Transverse colon (tissue), 4 donors: ENCODE measurements at regions not wholly inside any gene's neighbourhood (a gene's known extent, or its start where the extent isn't known, plus 50 kb on each side); places are given as distances from the start of the nearest gene placed in this dataset.

Experiments
- DNase-seq: peaks from one replicate; pipeline ENCODE4 v3.0.0-alpha.2; 2019
- H3K27ac ChIP-seq, 4 donors: fragments of 200-600 bp; sonication (generic); 2 replicates each; pipeline ENCODE4 v1.5.1; 2016 to 2018; ENCODE audit warnings: inconsistent platforms in 4 of 4
- H3K27me3 ChIP-seq: fragments of 200-600 bp; sonication (generic); 2 replicates; pipeline ENCODE4 v1.5.1; 2017; ENCODE audit warnings: inconsistent platforms
- H3K36me3 ChIP-seq, 4 donors: fragments of 200-600 bp; sonication (generic); 2 replicates each; pipeline ENCODE4 v1.5.1; 2017 to 2019; ENCODE audit warnings: inconsistent platforms in 4 of 4
- H3K4me1 ChIP-seq, 4 donors: fragments of 200-600 bp; sonication (generic); 2 replicates each; pipeline ENCODE4 v1.5.1; 2017 to 2020; ENCODE audit warnings: inconsistent platforms in 4 of 4
- H3K4me3 ChIP-seq, 4 donors: fragments of 200-600 bp; sonication (generic); 1 replicate in 1 of 4; 2 replicates in 3 of 4; pipeline versions ENCODE4 v1.5.1 to v1.6.1; 2017 to 2019; ENCODE audit warnings: inconsistent platforms in 4 of 4
- H3K9me3 ChIP-seq, 2 donors: fragments of 200-600 bp; sonication (generic); 2 replicates each; pipeline ENCODE4 v1.5.1; 2017 to 2019; ENCODE audit warnings: inconsistent platforms in 2 of 2
- CTCF ChIP-seq, 5 experiments: fragments of 200-600 bp in 3 of 5; fragments of 450-650 bp in 2 of 5; sonication (generic) in 3 of 5; IDR thresholded peaks; 1 replicate in 2 of 5; 2 replicates in 3 of 5; pipeline ENCODE4 v1.5.1; 2016 to 2017; ENCODE audit warnings: antibody characterized with exemption in 5 of 5, inconsistent platforms in 3 of 5, mild to moderate bottlenecking in 2 of 5, moderate library complexity in 1 of 5
- EP300 ChIP-seq: sonication (generic); formaldehyde crosslinking; IDR thresholded peaks from one replicate; pipeline ENCODE4 v1.6.1; 2017; ENCODE audit warnings: antibody characterized with exemption, low read depth
- POLR2A ChIP-seq: fragments of 450-650 bp; IDR thresholded peaks from one replicate; pipeline ENCODE4 v1.6.1; 2016; ENCODE audit warnings: antibody characterized with exemption, mild to moderate bottlenecking, moderate library complexity
- POLR2AphosphoS5 ChIP-seq, 3 donors: sonication (generic); formaldehyde crosslinking; IDR thresholded peaks; one replicate each; pipeline ENCODE4 v1.6.1; 2016; ENCODE audit warnings: antibody characterized with exemption in 3 of 3
- WGBS, 2 donors: methylation state at CpG; one replicate each; pipeline ENCODE4 v1.1.5; 2018; ENCODE audit warnings: low coverage in 1 of 2; 5-methylcytosine and 5-hydroxymethylcytosine counted together
- in situ Hi-C, 4 donors: fragments of 200-750 bp; cut with MboI; loops; one replicate each; pipeline versions ENCODE4 v1.15.0 to v1.15.1; 2017; ENCODE audit warnings: low sequenced_read_pairs in 3 of 4, low pct_ligation_motif_present in 1 of 4, low pct_unique_long_range_greater_than_20kb in 1 of 4
- intact Hi-C: fragments of 100-400 bp; cut with DNase I; formaldehyde crosslinking; loops from one replicate; pipeline ENCODE4 v1.15.1; 2023; ENCODE audit warnings: low total_unique reads

- Histone ChIP-seq H3K27me3 (no peaks in the 10 kb centered on the region), H3K9me3 (no peaks in the 10 kb centered on the region), H3K4me1 (no peaks in the 10 kb centered on the region), H3K36me3 (no peaks in the 10 kb centered on the region), H3K4me3 (no peak overlapping the region), H3K27ac (no peak overlapping the region)
- intact Hi-C loops (no loop called here), in situ Hi-C loops (loop anchor here in 1 of 4 donors (10.0 kb wide), 1 partner anchor 48 kb away; no protein-coding TSS in a partner anchor)
- TF ChIP-seq POLR2AphosphoS5 (IDR thresholded peaks at IDR 0.05) (no peak), CTCF (IDR thresholded peaks at IDR 0.05) (no peak), EP300 (no peak), POLR2A (no peak)
- no peak for DNase-seq
- WGBS, 2 donors: 70 to 80% methylated on average over 5 to 6 of the region's 6 CpGs
Observed at GRCh38 chr5:14956423-14957046, 85.0 kb upstream of the ANKH start.

- TF ChIP-seq POLR2A (no peak), POLR2AphosphoS5 (IDR thresholded peaks at IDR 0.05) (no peak)
- no peak overlapping the region for H3K27ac ChIP-seq
- H3K4me3 ChIP-seq: no peak overlapping the region
- WGBS, 2 donors: 81% methylated on average over 9 of the region's 9 CpGs; no CpG with 5 or more reads in 1 of the 2 donors
- no peaks in the 10 kb centered on the region for H3K36me3 ChIP-seq
- intact Hi-C loops: no loop called here
- DNase-seq: no peak
- no peaks in the 10 kb centered on the region for H3K27me3 ChIP-seq
- H3K9me3 ChIP-seq: no peaks in the 10 kb centered on the region
- no peaks in the 10 kb centered on the region for H3K4me1 ChIP-seq
- in situ Hi-C loops: loop anchor here in 1 of 4 donors (10.0 kb wide), 1 partner anchor 50 kb away; no protein-coding TSS in a partner anchor
Observed at GRCh38 chr5:14954616-14955343, 83.2 kb upstream of the ANKH start.

GRCh38 chr5:14954216-14954615, 82.6 kb upstream of the ANKH start:
- in situ Hi-C loops: loop anchor here in 1 of 4 donors (10.0 kb wide), 1 partner anchor 51 kb away; no protein-coding TSS in a partner anchor
- intact Hi-C loops: no loop called here
- 88 to 90% methylated on average over 1 of the region's 1 CpG for WGBS, 2 donors
- H3K4me1 ChIP-seq: no peaks in the 10 kb centered on the region
- no peak overlapping the region for H3K27ac ChIP-seq
- H3K36me3 ChIP-seq: no peaks in the 10 kb centered on the region
- DNase-seq: no peak
- H3K4me3 ChIP-seq: no peak overlapping the region
- no peaks in the 10 kb centered on the region for H3K9me3 ChIP-seq
- no peaks in the 10 kb centered on the region for H3K27me3 ChIP-seq
- TF ChIP-seq EP300 (no peak), POLR2A (no peak), CTCF (IDR thresholded peaks at IDR 0.05) (no peak), POLR2AphosphoS5 (IDR thresholded peaks at IDR 0.05) (no peak)

GRCh38 chr5:14953075-14953607, 81.6 kb upstream of the ANKH start:
- TF ChIP-seq POLR2AphosphoS5 (IDR thresholded peaks at IDR 0.05) (no peak), POLR2A (no peak), EP300 (no peak), CTCF (IDR thresholded peaks at IDR 0.05) (no peak)
- Histone ChIP-seq H3K9me3 (no peaks in the 10 kb centered on the region), H3K4me1 (no peaks in the 10 kb centered on the region), H3K27ac (no peak overlapping the region), H3K27me3 (no peaks in the 10 kb centered on the region), H3K36me3 (no peaks in the 10 kb centered on the region), H3K4me3 (no peak overlapping the region)
- 79 to 83% methylated on average over 3 to 8 of the region's 8 CpGs for WGBS, 2 donors
- in situ Hi-C loops (loop anchor here in 1 of 4 donors (10.0 kb wide), 1 partner anchor 52 kb away; no protein-coding TSS in a partner anchor), intact Hi-C loops (no loop called here)
- DNase-seq: no peak
